DMS 273 treated with DMSO at 0.1 percent for 48 hours (cell line): ENCODE measurements at regions not wholly inside any gene's neighbourhood (a gene's known extent, or its start where the extent isn't known, plus 50 kb on each side); places are given as distances from the start of the nearest gene placed in this dataset.

Experiments
- DNase-seq: peaks from one replicate; lab custom pipeline; 2025; lab: John Stamatoyannopoulos, UW

DNA sequence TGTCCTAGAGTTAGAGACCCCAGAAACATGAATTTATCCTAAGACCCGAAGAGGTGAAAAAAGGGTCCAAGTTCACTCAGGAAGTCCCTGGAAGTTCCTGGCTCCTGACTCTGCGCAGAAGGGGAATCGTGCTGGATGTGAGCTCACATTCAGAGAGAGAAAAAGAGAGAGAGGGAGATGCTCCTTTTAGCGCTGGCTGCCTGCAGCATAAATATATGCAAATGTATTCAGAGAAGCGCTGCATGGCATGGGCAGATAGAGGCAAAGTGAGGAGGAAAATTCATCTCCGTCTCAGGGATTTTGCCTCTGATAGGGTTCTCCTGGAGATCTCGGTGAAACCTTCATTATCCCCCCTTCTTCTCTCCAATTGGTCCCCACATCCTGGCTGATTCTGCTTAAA is 517.2 kb downstream of the MN1 start:
- no peak for DNase-seq

DNA sequence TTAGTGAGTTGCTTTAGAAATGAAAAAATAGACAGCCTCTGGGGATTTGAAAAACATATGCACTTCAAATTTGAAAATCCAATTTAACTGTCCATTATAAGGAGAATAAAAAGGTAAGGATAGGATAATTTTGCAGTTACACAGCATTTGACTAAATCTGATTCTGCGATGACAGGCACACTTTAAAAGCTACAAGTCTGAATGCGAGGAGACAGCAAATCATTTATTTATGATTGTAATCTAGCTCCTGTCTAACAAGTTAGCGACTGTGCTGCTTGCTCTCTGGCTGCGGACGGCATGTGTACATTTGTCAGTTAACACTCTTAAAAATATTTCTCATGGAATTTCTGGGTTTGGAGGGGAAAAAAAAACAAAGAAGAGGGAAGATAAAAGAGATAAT is 514.8 kb downstream of the MN1 start:
- DNase-seq: no peak

DNA sequence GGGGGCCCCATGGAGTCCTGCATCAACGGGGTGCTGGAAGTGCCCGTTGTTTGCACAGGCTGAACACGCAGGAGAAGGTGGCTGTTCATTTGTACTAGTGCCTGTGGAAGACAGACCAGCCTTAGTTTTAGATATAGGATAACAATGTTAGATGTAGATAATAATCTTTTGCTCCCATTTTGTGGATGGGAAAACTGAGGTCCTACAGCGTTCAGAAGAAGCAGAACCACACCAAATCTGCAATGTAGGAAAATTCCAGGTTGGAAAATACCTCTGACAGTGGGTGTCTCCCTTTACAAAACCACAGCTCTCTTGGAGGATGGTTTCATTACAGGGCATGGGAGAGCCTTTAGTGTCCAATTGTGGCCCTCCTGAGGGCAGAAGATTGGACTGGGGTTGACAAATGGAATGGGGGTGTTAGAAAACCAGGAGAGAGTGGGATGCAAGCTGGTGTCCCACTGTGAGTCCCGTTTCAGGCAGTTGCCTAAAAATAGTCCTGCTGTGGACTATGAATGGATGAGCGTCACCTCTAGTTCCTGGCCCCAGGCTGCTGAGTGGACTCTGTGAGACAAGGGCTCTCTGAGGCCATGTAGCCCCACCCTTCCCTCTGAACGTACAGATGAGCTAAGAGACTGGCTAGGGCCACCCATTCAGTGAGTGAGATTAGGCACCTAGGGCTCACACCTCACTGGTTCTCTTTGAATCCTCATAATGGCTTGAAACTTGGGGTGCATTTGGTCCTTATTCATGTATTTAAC is 508.8 kb downstream of the MN1 start:
- DNase-seq: no peak

DNA sequence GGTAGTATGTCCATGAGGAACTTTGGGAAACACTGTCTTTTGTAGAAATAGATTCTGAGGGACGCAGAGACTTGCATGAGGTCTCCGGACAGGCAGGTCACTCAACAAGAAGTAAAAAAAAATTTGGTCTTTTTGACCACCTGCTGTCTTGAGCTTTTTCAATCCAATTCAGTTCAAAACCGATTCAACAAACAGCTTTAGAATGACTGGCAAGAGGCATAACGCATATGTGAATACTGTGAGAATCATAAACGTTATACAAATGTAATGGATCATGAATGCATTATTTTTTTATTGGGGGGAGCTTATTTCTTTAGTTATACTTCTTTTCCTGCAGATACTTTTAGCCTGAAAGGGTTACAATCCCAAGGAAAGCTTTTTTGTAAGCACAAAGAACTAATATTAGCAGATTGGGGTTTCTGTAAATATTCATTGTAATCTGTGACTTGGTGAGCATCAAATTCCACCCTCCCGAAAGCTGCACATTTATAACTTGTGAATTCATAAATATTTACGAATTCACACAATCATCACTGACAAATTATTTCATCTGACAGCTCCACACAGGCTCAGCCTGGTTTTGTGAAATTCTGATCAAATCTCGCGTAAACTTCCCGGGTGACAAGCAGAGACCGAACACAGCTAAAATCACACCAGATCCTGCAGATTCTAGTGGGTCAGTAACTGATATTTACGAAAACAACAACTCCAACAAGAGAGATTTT is 507.7 kb downstream of the MN1 start:
- no peak for DNase-seq

DNA sequence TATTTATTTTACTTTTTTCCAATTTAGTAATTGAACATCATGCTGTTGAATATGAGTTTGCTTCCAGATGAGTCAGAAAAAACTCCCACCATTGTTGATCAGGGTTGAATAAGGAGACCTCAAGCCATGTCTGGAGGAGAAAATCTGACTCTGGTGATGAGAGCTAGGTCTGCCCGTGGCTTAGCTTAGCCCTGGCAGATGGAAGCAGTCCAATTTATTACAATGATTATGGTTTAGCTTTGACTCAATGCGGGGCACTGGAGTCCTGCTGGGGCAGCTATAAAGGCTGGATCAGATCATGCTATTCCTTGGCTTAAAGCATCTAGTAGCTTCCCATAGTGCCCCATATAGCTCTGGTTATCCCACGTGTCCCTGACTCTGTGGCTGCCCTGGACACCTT is 506.5 kb downstream of the MN1 start:
- no peak for DNase-seq

GRCh38 chr22:27295605-27296004 is 506.0 kb downstream of the MN1 start:
- DNase-seq: no peak

- DNase-seq: no peak
These were observed 505.4 kb downstream of the MN1 start for GRCh38 chr22:27296091-27296675.

DNA sequence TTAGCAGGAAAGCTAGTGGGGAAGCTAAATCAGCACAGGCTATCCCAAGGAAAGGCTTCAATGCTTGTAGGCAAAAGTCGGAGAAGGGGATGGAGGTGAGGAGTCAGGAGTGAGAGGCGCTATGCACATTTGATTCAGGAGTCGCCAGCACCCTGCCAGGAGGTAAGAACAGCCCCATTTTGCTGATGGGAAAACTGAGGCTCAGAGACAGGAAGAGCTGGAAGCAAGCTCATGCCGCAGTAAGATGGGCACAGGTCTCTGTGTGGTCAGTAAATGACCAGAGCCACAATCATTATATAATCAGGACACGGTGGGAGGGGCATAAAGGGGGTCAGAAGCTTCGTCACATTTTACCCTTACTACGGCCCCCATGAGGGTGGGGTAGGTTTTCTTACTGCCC is 504.4 kb downstream of the MN1 start:
- no peak for DNase-seq

- DNase-seq: no peak
These were observed 503.2 kb downstream of the MN1 start for GRCh38 chr22:27298332-27298731.

GRCh38 chr22:27298742-27299141 is 502.8 kb downstream of the MN1 start:
- DNase-seq: no peak

DNA sequence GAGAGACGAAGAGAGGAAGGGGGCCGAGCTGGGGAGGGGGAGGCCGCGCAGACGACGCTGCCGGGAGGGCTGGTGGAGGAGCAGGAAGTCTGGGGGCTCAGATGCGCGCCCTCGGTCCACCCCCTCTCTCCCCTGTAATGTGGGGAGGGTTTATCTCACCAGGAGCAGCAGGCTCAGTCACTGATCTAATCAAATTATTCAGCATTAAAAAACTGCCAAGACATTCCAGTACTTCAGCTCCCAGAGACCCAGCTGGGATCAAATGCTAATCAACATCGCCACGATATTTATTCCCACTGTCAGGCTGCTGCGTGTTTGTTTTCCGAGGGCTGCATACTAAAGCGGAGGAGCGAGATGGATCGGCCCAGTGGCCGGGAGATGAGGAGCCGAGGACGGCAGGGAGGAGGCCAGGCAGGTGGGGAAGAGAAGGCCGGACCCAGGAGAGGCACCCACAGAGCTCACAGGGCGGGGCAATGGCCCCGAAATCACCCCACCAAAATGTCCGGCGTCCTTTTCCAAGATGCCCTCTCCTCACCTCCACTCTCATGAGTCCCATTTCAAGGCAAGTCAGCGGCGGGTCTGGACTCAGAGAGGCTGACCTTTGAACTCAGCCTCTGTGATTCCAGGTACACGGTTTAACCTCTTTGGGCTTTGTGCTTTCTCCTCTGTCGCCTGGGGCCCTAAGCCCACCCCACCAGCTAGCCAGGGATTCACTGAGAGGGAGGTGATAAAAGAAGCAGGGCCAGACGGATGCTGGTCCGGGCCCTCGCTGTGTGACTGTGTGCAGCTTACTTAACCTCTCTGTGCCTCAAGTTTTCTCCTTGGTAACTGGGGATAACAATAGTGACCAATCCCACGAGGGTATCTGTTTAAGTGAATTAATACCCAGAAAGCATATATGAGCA is 502.1 kb downstream of the MN1 start:
- DNase-seq: no peak

DNA sequence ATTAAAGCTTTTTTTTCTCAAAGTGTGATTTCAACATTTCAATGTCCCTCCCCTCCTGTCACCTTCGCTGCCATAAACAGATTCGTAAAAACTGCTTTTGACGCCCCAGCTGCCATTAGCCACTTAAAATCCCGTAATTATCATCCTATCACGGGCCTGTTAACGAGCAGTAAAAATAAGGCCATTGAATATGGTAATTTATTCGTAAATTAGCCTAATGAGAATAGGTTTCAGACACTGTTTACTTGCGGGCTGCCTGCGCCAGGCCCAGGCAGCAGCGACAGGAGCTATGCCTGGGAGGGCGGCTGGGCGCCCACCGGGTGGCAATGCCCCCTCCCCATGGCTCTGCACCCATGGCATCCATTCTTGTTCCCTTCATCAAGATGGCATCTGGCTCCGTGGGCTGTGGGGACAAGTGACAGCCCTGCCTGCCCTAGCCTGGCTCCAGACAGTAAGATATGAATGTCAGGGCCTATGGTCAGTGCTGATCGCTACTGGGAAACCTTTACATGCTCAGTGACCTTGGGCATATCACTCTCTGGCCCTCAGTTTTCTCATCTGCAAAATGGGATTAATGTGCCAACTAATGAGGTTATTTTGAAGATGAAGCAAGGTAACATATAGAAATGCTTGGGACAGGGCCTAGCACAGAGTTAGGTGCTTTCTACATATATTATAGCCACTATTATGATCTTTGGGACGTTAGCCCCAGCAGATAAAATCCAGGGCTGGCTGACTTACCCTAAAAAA is 500.8 kb downstream of the MN1 start:
- no peak for DNase-seq

DNA sequence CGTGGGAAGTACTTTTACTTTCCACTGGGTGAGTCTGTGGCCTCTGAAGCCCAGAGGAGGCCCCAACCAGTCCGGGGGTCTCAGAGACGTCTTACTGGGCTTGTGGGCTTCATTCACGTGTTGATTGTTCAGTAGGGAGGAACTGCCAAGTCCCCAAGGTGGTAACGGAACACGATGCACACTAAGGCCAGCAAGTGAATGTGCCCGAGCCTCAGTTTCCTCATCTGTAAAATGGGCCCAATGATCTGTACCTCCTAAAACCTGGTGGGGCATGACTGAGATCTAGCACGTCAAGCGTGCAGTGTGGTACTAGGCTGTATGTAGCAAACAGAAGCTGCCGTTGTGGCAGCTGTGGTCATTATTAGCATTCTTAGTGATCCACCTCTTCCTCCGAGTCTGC is 499.1 kb downstream of the MN1 start:
- no peak for DNase-seq

DNA sequence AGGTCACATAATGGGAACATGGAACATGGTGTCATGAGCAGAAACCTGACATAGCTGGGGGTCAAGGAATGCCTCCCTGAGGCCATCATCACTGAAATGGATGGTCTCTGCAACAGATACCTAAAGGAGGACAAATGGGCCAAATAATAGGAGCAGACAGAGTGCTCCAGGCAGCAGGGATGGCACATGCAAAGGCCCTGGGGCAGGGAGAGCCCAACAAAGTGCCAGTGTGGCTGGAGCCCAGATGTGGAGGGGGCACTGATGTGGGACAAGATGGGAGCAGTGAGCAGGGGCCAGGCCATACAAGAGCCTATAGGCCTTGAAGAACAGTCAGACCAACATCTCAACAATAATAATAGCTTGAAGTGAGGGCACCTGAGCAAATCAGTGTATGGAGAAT is 497.8 kb downstream of the MN1 start:
- DNase-seq: no peak

GRCh38 chr22:27306771-27307170 is 494.8 kb downstream of the MN1 start:
- no peak for DNase-seq

GRCh38 chr22:27307545-27308247 is 493.9 kb downstream of the MN1 start:
- no peak for DNase-seq

GRCh38 chr22:27308513-27308912 is 493.0 kb downstream of the MN1 start:
- DNase-seq: no peak

GRCh38 chr22:27309697-27310096 is 491.9 kb downstream of the MN1 start:
- no peak for DNase-seq

GRCh38 chr22:27310966-27311697 is 490.4 kb downstream of the MN1 start:
- no peak for DNase-seq
